ENCODE measurements at regions not wholly inside any gene's neighbourhood (a gene's known extent, or its start where the extent isn't known, plus 50 kb on each side); places are given as distances from the start of the nearest gene placed in this dataset.

- no peaks in the 10 kb centered on the region for H3K27me3 ChIP-seq (ENCODE audit: insufficient read depth, low read length)
- no peak overlapping the region for H3K4me3 ChIP-seq (ENCODE audit: low read depth, low read length)
- H3K9ac ChIP-seq (ENCODE audit: low read length) = no peak overlapping the region
- no peak overlapping the region for H2BK12ac ChIP-seq (ENCODE audit: low read length)
- H2BK5ac ChIP-seq (ENCODE audit: low read depth, low read length, poor library complexity) = no peak overlapping the region
- no peak overlapping the region for H2AFZ ChIP-seq (ENCODE audit: insufficient read depth, low read length, poor library complexity)
- no peak overlapping the region for H4K8ac ChIP-seq (ENCODE audit: low read depth, low read length)
- H3K23ac ChIP-seq (ENCODE audit: low read length) = no peak overlapping the region
- no peak overlapping the region for H3K4ac ChIP-seq (ENCODE audit: low read depth, low read length)
- no peak overlapping the region for H3K18ac ChIP-seq (ENCODE audit: low read length)
- H4K12ac ChIP-seq (ENCODE audit: low read depth, low read length) = no peak overlapping the region
- H3K36me3 ChIP-seq (ENCODE audit: control insufficient read depth in 1 of 2, insufficient read depth in 2 of 2, low read length in 2 of 2) = no peaks in the 10 kb centered on the region
- H3K79me2 ChIP-seq (ENCODE audit: control insufficient read depth, insufficient read depth, low read length, poor library complexity) = no peaks in the 10 kb centered on the region
- no peak for DNase-seq
- no peaks in the 10 kb centered on the region for H3K9me3 ChIP-seq (ENCODE audit: insufficient read depth, low read depth, low read length)
- H3K14ac ChIP-seq (ENCODE audit: low read length) = no peak overlapping the region
- H4K91ac ChIP-seq (ENCODE audit: low read depth, low read length) = no peak overlapping the region
- H2BK120ac ChIP-seq (ENCODE audit: insufficient read depth, low read length, poor library complexity) = no peak overlapping the region
- H3K4me1 ChIP-seq (ENCODE audit: control insufficient read depth in 1 of 2, insufficient read depth in 2 of 2, low read length in 2 of 2) = no peaks in the 10 kb centered on the region
- H3K4me2 ChIP-seq (ENCODE audit: low read length) = no peak overlapping the region
- no CpG with 5 or more reads among the region's 1 CpG for WGBS (ENCODE audit: extremely low coverage, insufficient coverage, insufficient read length)
- no peaks in the 10 kb centered on the region for H3K79me1 ChIP-seq (ENCODE audit: low read length)
- no peak overlapping the region for H3K27ac ChIP-seq (ENCODE audit: low read depth, low read length)
- no peak overlapping the region for H2AK5ac ChIP-seq (ENCODE audit: low read length)
These were observed 325.6 kb downstream of the TTLL7 start for GRCh38 chr1:83673312-83673711.

- Histone ChIP-seq H3K36me3 (ENCODE audit: control insufficient read depth in 1 of 2, insufficient read depth in 2 of 2, low read length in 2 of 2) (no peaks in the 10 kb centered on the region), H3K14ac (ENCODE audit: low read length) (no peak overlapping the region), H3K9ac (ENCODE audit: low read length) (no peak overlapping the region), H3K4me1 (ENCODE audit: control insufficient read depth in 1 of 2, insufficient read depth in 2 of 2, low read length in 2 of 2) (no peaks in the 10 kb centered on the region), H2BK5ac (ENCODE audit: low read depth, low read length, poor library complexity) (no peak overlapping the region), H3K27me3 (ENCODE audit: insufficient read depth, low read length) (no peaks in the 10 kb centered on the region), H4K12ac (ENCODE audit: low read depth, low read length) (no peak overlapping the region), H3K4me3 (ENCODE audit: low read depth, low read length) (no peak overlapping the region), H3K79me2 (ENCODE audit: control insufficient read depth, insufficient read depth, low read length, poor library complexity) (no peaks in the 10 kb centered on the region), H3K23ac (ENCODE audit: low read length) (no peak overlapping the region), H2BK120ac (ENCODE audit: insufficient read depth, low read length, poor library complexity) (no peak overlapping the region), H3K4ac (ENCODE audit: low read depth, low read length) (no peak overlapping the region), H3K79me1 (ENCODE audit: low read length) (no peaks in the 10 kb centered on the region), H4K8ac (ENCODE audit: low read depth, low read length) (no peak overlapping the region), H3K27ac (ENCODE audit: low read depth, low read length) (no peak overlapping the region), H2BK12ac (ENCODE audit: low read length) (no peak overlapping the region), H3K9me3 (ENCODE audit: insufficient read depth, low read depth, low read length) (no peaks in the 10 kb centered on the region), H3K18ac (ENCODE audit: low read length) (no peak overlapping the region), H4K91ac (ENCODE audit: low read depth, low read length) (no peak overlapping the region), H2AK5ac (ENCODE audit: low read length) (no peak overlapping the region), H3K4me2 (ENCODE audit: low read length) (no peak overlapping the region), H2AFZ (ENCODE audit: insufficient read depth, low read length, poor library complexity) (no peak overlapping the region)
- no peak for DNase-seq
These were observed 327.3 kb downstream of the TTLL7 start for GRCh38 chr1:83671586-83671985.

- DNase-seq = no peak
- Histone ChIP-seq H4K12ac (ENCODE audit: low read depth, low read length) (no peak overlapping the region), H2BK120ac (ENCODE audit: insufficient read depth, low read length, poor library complexity) (no peak overlapping the region), H3K9me3 (ENCODE audit: insufficient read depth, low read depth, low read length) (no peaks in the 10 kb centered on the region), H3K4me2 (ENCODE audit: low read length) (no peak overlapping the region), H3K36me3 (ENCODE audit: control insufficient read depth in 1 of 2, insufficient read depth in 2 of 2, low read length in 2 of 2) (no peaks in the 10 kb centered on the region), H4K91ac (ENCODE audit: low read depth, low read length) (no peak overlapping the region), H3K79me1 (ENCODE audit: low read length) (no peaks in the 10 kb centered on the region), H3K27me3 (ENCODE audit: insufficient read depth, low read length) (no peaks in the 10 kb centered on the region), H3K4ac (ENCODE audit: low read depth, low read length) (no peak overlapping the region), H3K14ac (ENCODE audit: low read length) (no peak overlapping the region), H3K4me3 (ENCODE audit: low read depth, low read length) (no peak overlapping the region), H2AFZ (ENCODE audit: insufficient read depth, low read length, poor library complexity) (no peak overlapping the region), H3K9ac (ENCODE audit: low read length) (no peak overlapping the region), H3K79me2 (ENCODE audit: control insufficient read depth, insufficient read depth, low read length, poor library complexity) (no peaks in the 10 kb centered on the region), H3K23ac (ENCODE audit: low read length) (no peak overlapping the region), H2BK5ac (ENCODE audit: low read depth, low read length, poor library complexity) (no peak overlapping the region), H4K8ac (ENCODE audit: low read depth, low read length) (no peak overlapping the region), H3K18ac (ENCODE audit: low read length) (no peak overlapping the region), H2AK5ac (ENCODE audit: low read length) (no peak overlapping the region), H2BK12ac (ENCODE audit: low read length) (no peak overlapping the region), H3K27ac (ENCODE audit: low read depth, low read length) (no peak overlapping the region), H3K4me1 (ENCODE audit: control insufficient read depth in 1 of 2, insufficient read depth in 2 of 2, low read length in 2 of 2) (no peaks in the 10 kb centered on the region)
- WGBS (ENCODE audit: extremely low coverage, insufficient coverage, insufficient read length) = no CpG with 5 or more reads among the region's 2 CpGs
These were observed 327.9 kb downstream of the TTLL7 start for GRCh38 chr1:83670909-83671565.

- peak overlapping the region; percentile 60 for H2BK12ac ChIP-seq (ENCODE audit: low read length)
- no peak overlapping the region for H4K91ac ChIP-seq (ENCODE audit: low read depth, low read length)
- H3K9ac ChIP-seq (ENCODE audit: low read length) = no peak overlapping the region
- H2AK5ac ChIP-seq (ENCODE audit: low read length) = no peak overlapping the region
- no peak overlapping the region for H3K4me2 ChIP-seq (ENCODE audit: low read length)
- H4K8ac ChIP-seq (ENCODE audit: low read depth, low read length) = no peak overlapping the region
- no peak overlapping the region for H3K4ac ChIP-seq (ENCODE audit: low read depth, low read length)
- no peak overlapping the region for H3K23ac ChIP-seq (ENCODE audit: low read length)
- peak overlapping the region; percentile 69 for H3K18ac ChIP-seq (ENCODE audit: low read length)
- no peak overlapping the region for H3K27ac ChIP-seq (ENCODE audit: low read depth, low read length)
- no peaks in the 10 kb centered on the region for H3K9me3 ChIP-seq (ENCODE audit: insufficient read depth, low read depth, low read length)
- no peak overlapping the region for H2BK5ac ChIP-seq (ENCODE audit: low read depth, low read length, poor library complexity)
- H3K36me3 ChIP-seq (ENCODE audit: control insufficient read depth in 1 of 2, insufficient read depth in 2 of 2, low read length in 2 of 2) = no peaks in the 10 kb centered on the region
- H2AFZ ChIP-seq (ENCODE audit: insufficient read depth, low read length, poor library complexity) = no peak overlapping the region
- no peaks in the 10 kb centered on the region for H3K79me1 ChIP-seq (ENCODE audit: low read length)
- no peaks in the 10 kb centered on the region for H3K79me2 ChIP-seq (ENCODE audit: control insufficient read depth, insufficient read depth, low read length, poor library complexity)
- DNase-seq = no peak
- H4K12ac ChIP-seq (ENCODE audit: low read depth, low read length) = no peak overlapping the region
- no peaks in the 10 kb centered on the region for H3K27me3 ChIP-seq (ENCODE audit: insufficient read depth, low read length)
- H3K4me3 ChIP-seq (ENCODE audit: low read depth, low read length) = no peak overlapping the region
- H3K14ac ChIP-seq (ENCODE audit: low read length) = no peak overlapping the region
- no CpG with 5 or more reads among the region's 5 CpGs for WGBS (ENCODE audit: extremely low coverage, insufficient coverage, insufficient read length)
- H3K4me1 ChIP-seq (ENCODE audit: control insufficient read depth in 1 of 2, insufficient read depth in 2 of 2, low read length in 2 of 2) = no peaks in the 10 kb centered on the region
- no peak overlapping the region for H2BK120ac ChIP-seq (ENCODE audit: insufficient read depth, low read length, poor library complexity)
These were observed 357.0 kb downstream of the TTLL7 start for GRCh38 chr1:83641796-83642443.
